Panc1 (cell line): ENCODE measurements at regions not wholly inside any gene's neighbourhood (a gene's known extent, or its start where the extent isn't known, plus 50 kb on each side); places are given as distances from the start of the nearest gene placed in this dataset.

Source experiments
- POLR2AphosphoS5 ChIP-seq: IDR thresholded peaks from 2 replicates; pipeline ENCODE4 v1.6.1; 2012; ENCODE audit warnings: mild to moderate bottlenecking, low read depth, low read length, moderate library complexity
- SIN3A ChIP-seq: IDR thresholded peaks from 2 replicates; pipeline ENCODE4 v1.6.1; 2012; ENCODE audit warnings: low read depth, mild to moderate bottlenecking, low read length, moderate library complexity, borderline replicate concordance; ENCODE audit not compliant: insufficient read depth
- TCF7L2 ChIP-seq: IDR thresholded peaks from 2 replicates; pipeline ENCODE4 v1.6.1; 2011; ENCODE audit warnings: mild to moderate bottlenecking, low read depth, low read length, inconsistent platforms
- TF ChIP-seq, protein P1 (sequence below): fragments of 450-650 bp; IDR thresholded peaks from 2 replicates; pipeline ENCODE4 v1.5.1; 2017; ENCODE audit warnings: mild to moderate bottlenecking
- TF ChIP-seq, protein P2 (sequence below), 2 experiments: IDR thresholded peaks; 2 replicates each; pipeline ENCODE4 v1.6.1; 2011 to 2012; ENCODE audit warnings: low read depth in 2 of 2, control low read depth in 1 of 2, low read length in 1 of 2, mild to moderate bottlenecking in 1 of 2, moderate library complexity in 1 of 2; ENCODE audit not compliant: insufficient read depth in 1 of 2

DNA sequence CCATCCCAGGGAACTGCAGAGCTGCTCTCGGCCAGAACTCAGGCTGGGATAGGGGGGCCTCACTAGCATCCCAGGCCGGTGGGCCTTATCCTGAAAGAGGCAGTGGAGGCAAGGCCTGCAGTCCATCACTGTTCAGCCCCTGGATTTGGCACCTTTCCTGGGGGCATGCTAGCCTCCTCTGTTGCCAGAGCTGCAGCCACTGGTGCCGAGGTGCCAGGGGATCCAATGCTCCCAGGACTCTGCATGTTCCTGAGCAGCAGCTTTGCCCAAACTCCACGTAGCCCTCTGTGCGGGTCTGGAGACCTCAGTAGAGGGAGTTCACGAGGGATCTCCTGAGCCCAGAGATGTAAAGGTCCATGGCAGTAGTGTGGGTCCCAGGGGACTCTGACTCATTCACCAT, 551.7 kb upstream of the AMOT start:
- TF ChIP-seq, protein P1, sequence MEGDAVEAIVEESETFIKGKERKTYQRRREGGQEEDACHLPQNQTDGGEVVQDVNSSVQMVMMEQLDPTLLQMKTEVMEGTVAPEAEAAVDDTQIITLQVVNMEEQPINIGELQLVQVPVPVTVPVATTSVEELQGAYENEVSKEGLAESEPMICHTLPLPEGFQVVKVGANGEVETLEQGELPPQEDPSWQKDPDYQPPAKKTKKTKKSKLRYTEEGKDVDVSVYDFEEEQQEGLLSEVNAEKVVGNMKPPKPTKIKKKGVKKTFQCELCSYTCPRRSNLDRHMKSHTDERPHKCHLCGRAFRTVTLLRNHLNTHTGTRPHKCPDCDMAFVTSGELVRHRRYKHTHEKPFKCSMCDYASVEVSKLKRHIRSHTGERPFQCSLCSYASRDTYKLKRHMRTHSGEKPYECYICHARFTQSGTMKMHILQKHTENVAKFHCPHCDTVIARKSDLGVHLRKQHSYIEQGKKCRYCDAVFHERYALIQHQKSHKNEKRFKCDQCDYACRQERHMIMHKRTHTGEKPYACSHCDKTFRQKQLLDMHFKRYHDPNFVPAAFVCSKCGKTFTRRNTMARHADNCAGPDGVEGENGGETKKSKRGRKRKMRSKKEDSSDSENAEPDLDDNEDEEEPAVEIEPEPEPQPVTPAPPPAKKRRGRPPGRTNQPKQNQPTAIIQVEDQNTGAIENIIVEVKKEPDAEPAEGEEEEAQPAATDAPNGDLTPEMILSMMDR: no peak
- TF ChIP-seq SIN3A: no peak
- TF ChIP-seq POLR2AphosphoS5: no peak
- no peak for TF ChIP-seq TCF7L2
- TF ChIP-seq, protein P2, sequence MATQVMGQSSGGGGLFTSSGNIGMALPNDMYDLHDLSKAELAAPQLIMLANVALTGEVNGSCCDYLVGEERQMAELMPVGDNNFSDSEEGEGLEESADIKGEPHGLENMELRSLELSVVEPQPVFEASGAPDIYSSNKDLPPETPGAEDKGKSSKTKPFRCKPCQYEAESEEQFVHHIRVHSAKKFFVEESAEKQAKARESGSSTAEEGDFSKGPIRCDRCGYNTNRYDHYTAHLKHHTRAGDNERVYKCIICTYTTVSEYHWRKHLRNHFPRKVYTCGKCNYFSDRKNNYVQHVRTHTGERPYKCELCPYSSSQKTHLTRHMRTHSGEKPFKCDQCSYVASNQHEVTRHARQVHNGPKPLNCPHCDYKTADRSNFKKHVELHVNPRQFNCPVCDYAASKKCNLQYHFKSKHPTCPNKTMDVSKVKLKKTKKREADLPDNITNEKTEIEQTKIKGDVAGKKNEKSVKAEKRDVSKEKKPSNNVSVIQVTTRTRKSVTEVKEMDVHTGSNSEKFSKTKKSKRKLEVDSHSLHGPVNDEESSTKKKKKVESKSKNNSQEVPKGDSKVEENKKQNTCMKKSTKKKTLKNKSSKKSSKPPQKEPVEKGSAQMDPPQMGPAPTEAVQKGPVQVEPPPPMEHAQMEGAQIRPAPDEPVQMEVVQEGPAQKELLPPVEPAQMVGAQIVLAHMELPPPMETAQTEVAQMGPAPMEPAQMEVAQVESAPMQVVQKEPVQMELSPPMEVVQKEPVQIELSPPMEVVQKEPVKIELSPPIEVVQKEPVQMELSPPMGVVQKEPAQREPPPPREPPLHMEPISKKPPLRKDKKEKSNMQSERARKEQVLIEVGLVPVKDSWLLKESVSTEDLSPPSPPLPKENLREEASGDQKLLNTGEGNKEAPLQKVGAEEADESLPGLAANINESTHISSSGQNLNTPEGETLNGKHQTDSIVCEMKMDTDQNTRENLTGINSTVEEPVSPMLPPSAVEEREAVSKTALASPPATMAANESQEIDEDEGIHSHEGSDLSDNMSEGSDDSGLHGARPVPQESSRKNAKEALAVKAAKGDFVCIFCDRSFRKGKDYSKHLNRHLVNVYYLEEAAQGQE (IDR thresholded peaks at IDR 0.05; ENCODE audit: insufficient read depth in 1 of 2, low read depth in 2 of 2, low read length in 1 of 2): no peak
